ENCODE measurements at regions not wholly inside any gene's neighbourhood (a gene's known extent, or its start where the extent isn't known, plus 50 kb on each side); places are given as distances from the start of the nearest gene placed in this dataset.
A peak's percentile ranks its signal among the peaks of the same experiment; 100 is the strongest.

- H3K4me3 Mint-ChIP-seq, result no peak overlapping the region
- Histone ChIP-seq H3K27me3 (ENCODE audit: insufficient read depth, low read length) (no peaks in the 10 kb centered on the region), H3K9me3 (ENCODE audit: control insufficient read depth in 1 of 2, low read length in 2 of 2) (no peaks in the 10 kb centered on the region), H3K27ac (ENCODE audit: low read depth, low read length) (no peak overlapping the region), H3K4me1 (ENCODE audit: insufficient read depth, low read length) (peaks cover 9% of the 10 kb centered on the region), H3K36me3 (ENCODE audit: insufficient read depth, low read length) (no peaks in the 10 kb centered on the region), H3K4me3 (ENCODE audit: low read length in 2 of 2) (no peak overlapping the region)
- H3K27ac Mint-ChIP-seq, result no peak overlapping the region
- H3K36me3 Mint-ChIP-seq, result no peaks in the 10 kb centered on the region
- H3K27me3 Mint-ChIP-seq, result peaks cover 0 to 2% of the 10 kb centered on the region in 2 donors
- no peak for DNase-seq
- no peaks in the 10 kb centered on the region for H3K9me3 Mint-ChIP-seq
- intact Hi-C loops (cut with micrococcal nuclease), result no loop called here
- ChIA-PET POLR2A (ENCODE audit: partially characterized antibody) (no interaction called here), CTCF (ENCODE audit: partially characterized antibody) (no interaction called here)
- peaks cover 0 to 11% (median 6%) of the 10 kb centered on the region in 4 donors for H3K4me1 Mint-ChIP-seq
These were observed 78.5 kb downstream of the SAMD9 start for GRCh38 chr7:93039282-93039681.

GRCh38 chr7:93036807-93037206 is 81.0 kb downstream of the SAMD9 start:
- Histone ChIP-seq H3K9me3 (ENCODE audit: control insufficient read depth in 1 of 2, low read length in 2 of 2) (no peaks in the 10 kb centered on the region), H3K27me3 (ENCODE audit: insufficient read depth, low read length) (no peaks in the 10 kb centered on the region), H3K4me1 (ENCODE audit: insufficient read depth, low read length) (peaks cover 9% of the 10 kb centered on the region), H3K36me3 (ENCODE audit: insufficient read depth, low read length) (no peaks in the 10 kb centered on the region), H3K27ac (ENCODE audit: low read depth, low read length) (no peak overlapping the region), H3K4me3 (ENCODE audit: low read length in 2 of 2) (no peak overlapping the region)
- Mint-ChIP-seq H3K9me3 (peaks cover 0 to 8% (median 6%) of the 10 kb centered on the region in 8 donors), H3K27ac (peak overlapping the region in 2 of 7 donors; percentile 33 to 49), H3K4me1 (peaks cover 0 to 11% (median 6%) of the 10 kb centered on the region in 4 donors), H3K4me3 (peak overlapping the region in 1 of 8 donors; percentile 22), H3K36me3 (peaks cover 0 to 2% of the 10 kb centered on the region in 2 donors), H3K27me3 (no peaks in the 10 kb centered on the region)
- ChIA-PET CTCF (ENCODE audit: partially characterized antibody) (interaction anchor here (1.7 kb wide), 1 partner anchor 23 kb away, joined by 5 read pairs; no protein-coding TSS in a partner anchor), POLR2A (ENCODE audit: partially characterized antibody) (no interaction called here)
- peak in 2 of 5 donors; percentile 0 to 6 for DNase-seq
- intact Hi-C loops (cut with micrococcal nuclease), result no loop called here

- H3K4me3 ChIP-seq (ENCODE audit: low read length in 2 of 2), result no peak overlapping the region
- H3K27me3 ChIP-seq (ENCODE audit: insufficient read depth, low read length), result no peaks in the 10 kb centered on the region
- POLR2A ChIA-PET (ENCODE audit: partially characterized antibody), result no interaction called here
- CTCF ChIA-PET (ENCODE audit: partially characterized antibody), result interaction anchor here (1.7 kb wide), 1 partner anchor 24 kb away, joined by 5 read pairs; no protein-coding TSS in a partner anchor
- Mint-ChIP-seq H3K4me1 (peaks cover 0 to 11% (median 6%) of the 10 kb centered on the region in 4 donors), H3K4me3 (no peak overlapping the region), H3K9me3 (peaks cover 0 to 12% (median 10%) of the 10 kb centered on the region in 8 donors), H3K27me3 (no peaks in the 10 kb centered on the region), H3K36me3 (peaks cover 0 to 2% of the 10 kb centered on the region in 2 donors), H3K27ac (peak overlapping the region in 3 of 7 donors; percentile 33 to 43 (median 39))
- no peaks in the 10 kb centered on the region for H3K36me3 ChIP-seq (ENCODE audit: insufficient read depth, low read length)
- H3K9me3 ChIP-seq (ENCODE audit: control insufficient read depth in 1 of 2, low read length in 2 of 2), result no peaks in the 10 kb centered on the region
- peaks cover 9% of the 10 kb centered on the region for H3K4me1 ChIP-seq (ENCODE audit: insufficient read depth, low read length)
- no peak overlapping the region for H3K27ac ChIP-seq (ENCODE audit: low read depth, low read length)
- intact Hi-C loops (cut with micrococcal nuclease), result no loop called here
- DNase-seq, result no peak
These were observed 81.6 kb downstream of the SAMD9 start for GRCh38 chr7:93036149-93036640.

- DNase-seq, result no peak
- Histone ChIP-seq H3K4me1 (ENCODE audit: insufficient read depth, low read length) (no peaks in the 10 kb centered on the region), H3K36me3 (ENCODE audit: insufficient read depth, low read length) (no peaks in the 10 kb centered on the region), H3K9me3 (ENCODE audit: control insufficient read depth in 1 of 2, low read length in 2 of 2) (no peaks in the 10 kb centered on the region), H3K4me3 (ENCODE audit: low read length in 2 of 2) (no peak overlapping the region), H3K27me3 (ENCODE audit: insufficient read depth, low read length) (no peaks in the 10 kb centered on the region), H3K27ac (ENCODE audit: low read depth, low read length) (no peak overlapping the region)
- peaks cover 0 to 7% (median 4%) of the 10 kb centered on the region in 4 donors for H3K4me1 Mint-ChIP-seq
- no peak overlapping the region for H3K27ac Mint-ChIP-seq
- peaks cover 2 to 6% of the 10 kb centered on the region in 2 donors for H3K27me3 Mint-ChIP-seq
- intact Hi-C loops (cut with micrococcal nuclease), result no loop called here
- peaks cover 0 to 21% (median 18%) of the 10 kb centered on the region in 8 donors for H3K9me3 Mint-ChIP-seq
- POLR2A ChIA-PET (ENCODE audit: partially characterized antibody), result no interaction called here
- no peak overlapping the region for H3K4me3 Mint-ChIP-seq
- peaks cover 0 to 8% of the 10 kb centered on the region in 2 donors for H3K36me3 Mint-ChIP-seq
- CTCF ChIA-PET (ENCODE audit: partially characterized antibody), result no interaction called here
These were observed 86.0 kb downstream of the SAMD9 start for GRCh38 chr7:93031795-93032194.

- Histone ChIP-seq H3K27me3 (ENCODE audit: insufficient read depth, low read length) (no peaks in the 10 kb centered on the region), H3K9me3 (ENCODE audit: control insufficient read depth in 1 of 2, low read length in 2 of 2) (no peaks in the 10 kb centered on the region), H3K4me1 (ENCODE audit: insufficient read depth, low read length) (no peaks in the 10 kb centered on the region), H3K27ac (ENCODE audit: low read depth, low read length) (no peak overlapping the region), H3K4me3 (ENCODE audit: low read length in 2 of 2) (no peak overlapping the region), H3K36me3 (ENCODE audit: insufficient read depth, low read length) (no peaks in the 10 kb centered on the region)
- DNase-seq, result no peak
- H3K27ac Mint-ChIP-seq, result no peak overlapping the region
- no peak overlapping the region for H3K4me3 Mint-ChIP-seq
- ChIA-PET CTCF (ENCODE audit: partially characterized antibody) (no interaction called here), POLR2A (ENCODE audit: partially characterized antibody) (no interaction called here)
- H3K9me3 Mint-ChIP-seq, result peaks cover 0 to 21% (median 18%) of the 10 kb centered on the region in 8 donors
- intact Hi-C loops (cut with micrococcal nuclease), result no loop called here
- H3K27me3 Mint-ChIP-seq, result peaks cover 2 to 14% of the 10 kb centered on the region in 2 donors
- no peaks in the 10 kb centered on the region for H3K4me1 Mint-ChIP-seq
- H3K36me3 Mint-ChIP-seq, result peaks cover 0 to 8% of the 10 kb centered on the region in 2 donors
These were observed 87.1 kb downstream of the SAMD9 start for GRCh38 chr7:93030605-93031225.

GRCh38 chr7:93029056-93029455 is 88.7 kb downstream of the SAMD9 start:
- Histone ChIP-seq H3K27ac (ENCODE audit: low read depth, low read length) (no peak overlapping the region), H3K4me1 (ENCODE audit: insufficient read depth, low read length) (no peaks in the 10 kb centered on the region), H3K27me3 (ENCODE audit: insufficient read depth, low read length) (no peaks in the 10 kb centered on the region), H3K4me3 (ENCODE audit: low read length in 2 of 2) (no peak overlapping the region), H3K9me3 (ENCODE audit: control insufficient read depth in 1 of 2, low read length in 2 of 2) (no peaks in the 10 kb centered on the region), H3K36me3 (ENCODE audit: insufficient read depth, low read length) (no peaks in the 10 kb centered on the region)
- Mint-ChIP-seq H3K4me1 (no peaks in the 10 kb centered on the region), H3K27me3 (peaks cover 2 to 16% of the 10 kb centered on the region in 2 donors), H3K36me3 (peaks cover 0 to 8% of the 10 kb centered on the region in 2 donors), H3K27ac (no peak overlapping the region), H3K9me3 (peaks cover 0 to 21% (median 18%) of the 10 kb centered on the region in 8 donors), H3K4me3 (no peak overlapping the region)
- intact Hi-C loops (cut with micrococcal nuclease), result no loop called here
- ChIA-PET POLR2A (ENCODE audit: partially characterized antibody) (no interaction called here), CTCF (ENCODE audit: partially characterized antibody) (no interaction called here)
- no peak for DNase-seq

GRCh38 chr7:93028610-93029009 is 89.2 kb downstream of the SAMD9 start:
- Mint-ChIP-seq H3K4me3 (no peak overlapping the region), H3K36me3 (peaks cover 0 to 8% of the 10 kb centered on the region in 2 donors), H3K9me3 (peaks cover 0 to 21% (median 18%) of the 10 kb centered on the region in 8 donors), H3K27me3 (peaks cover 2 to 16% of the 10 kb centered on the region in 2 donors), H3K27ac (no peak overlapping the region), H3K4me1 (no peaks in the 10 kb centered on the region)
- Histone ChIP-seq H3K36me3 (ENCODE audit: insufficient read depth, low read length) (no peaks in the 10 kb centered on the region), H3K4me3 (ENCODE audit: low read length in 2 of 2) (no peak overlapping the region), H3K4me1 (ENCODE audit: insufficient read depth, low read length) (no peaks in the 10 kb centered on the region), H3K27me3 (ENCODE audit: insufficient read depth, low read length) (no peaks in the 10 kb centered on the region), H3K27ac (ENCODE audit: low read depth, low read length) (no peak overlapping the region), H3K9me3 (ENCODE audit: control insufficient read depth in 1 of 2, low read length in 2 of 2) (no peaks in the 10 kb centered on the region)
- intact Hi-C loops (cut with micrococcal nuclease), result no loop called here
- CTCF ChIA-PET (ENCODE audit: partially characterized antibody), result no interaction called here
- POLR2A ChIA-PET (ENCODE audit: partially characterized antibody), result no interaction called here
- DNase-seq, result no peak
